ENCODE measurements at regions not wholly inside any gene's neighbourhood (a gene's known extent, or its start where the extent isn't known, plus 50 kb on each side); places are given as distances from the start of the nearest gene placed in this dataset.

DNA sequence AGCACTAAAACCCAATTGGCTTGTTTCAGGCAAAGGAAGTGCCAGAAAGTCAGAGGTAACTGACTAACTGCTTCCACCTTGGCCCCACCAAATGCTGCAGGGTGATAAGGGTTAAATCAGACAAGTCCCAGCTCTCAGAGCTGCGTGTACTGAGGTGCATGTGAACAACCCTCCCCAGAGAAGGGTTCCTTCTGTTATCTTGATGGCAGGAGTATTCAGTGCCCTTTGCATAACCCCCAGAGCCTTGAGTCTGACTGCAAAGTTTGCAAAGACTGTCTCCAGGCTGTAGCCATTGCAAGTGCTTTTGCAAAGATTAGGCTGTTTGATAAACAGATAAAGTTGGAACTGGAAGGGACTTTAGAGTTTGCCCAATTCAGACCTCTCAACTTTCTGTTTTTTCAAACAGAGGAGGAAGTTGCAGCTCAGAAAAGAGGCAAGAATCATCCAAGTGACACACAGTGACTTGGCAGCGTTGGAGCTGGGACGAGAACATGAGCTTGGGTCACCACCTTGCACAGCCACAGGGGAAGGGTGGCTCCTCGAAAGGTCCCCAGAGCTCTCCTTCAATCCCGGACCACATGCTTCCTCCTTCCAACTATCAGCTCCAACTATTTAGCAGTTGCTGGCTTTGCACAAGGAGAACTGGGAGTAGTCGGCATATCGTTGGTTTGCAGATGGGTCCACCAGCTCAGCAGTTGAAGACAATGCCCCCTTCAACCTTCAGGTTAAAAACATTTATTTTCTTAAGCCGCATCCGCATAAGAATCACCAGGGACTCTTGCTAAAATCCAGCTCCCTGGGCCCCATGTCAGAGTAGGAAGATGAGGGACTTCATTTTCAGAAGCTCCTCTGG, 224.8 kb upstream of the HES1 start:
- Histone ChIP-seq H2AFZ (peak overlapping the region; percentile 59), H3K27me3 (ENCODE audit: control insufficient read depth, insufficient read depth, low read length) (no peaks in the 10 kb centered on the region), H3K9me3 (ENCODE audit: control insufficient read depth, low read length) (no peaks in the 10 kb centered on the region), H3K79me2 (no peaks in the 10 kb centered on the region), H3K27ac (peak overlapping the region; percentile 17), H3K36me3 (ENCODE audit: control insufficient read depth, insufficient read depth, low read length) (no peaks in the 10 kb centered on the region), H3K4me2 (ENCODE audit: low read length) (peak overlapping the region; percentile 15), H3K4me1 (peaks cover 24% of the 10 kb centered on the region), H3K4me3 (ENCODE audit: low read depth, low read length) (no peak overlapping the region), H3K9ac (no peak overlapping the region)
- TF ChIP-seq, protein P1, sequence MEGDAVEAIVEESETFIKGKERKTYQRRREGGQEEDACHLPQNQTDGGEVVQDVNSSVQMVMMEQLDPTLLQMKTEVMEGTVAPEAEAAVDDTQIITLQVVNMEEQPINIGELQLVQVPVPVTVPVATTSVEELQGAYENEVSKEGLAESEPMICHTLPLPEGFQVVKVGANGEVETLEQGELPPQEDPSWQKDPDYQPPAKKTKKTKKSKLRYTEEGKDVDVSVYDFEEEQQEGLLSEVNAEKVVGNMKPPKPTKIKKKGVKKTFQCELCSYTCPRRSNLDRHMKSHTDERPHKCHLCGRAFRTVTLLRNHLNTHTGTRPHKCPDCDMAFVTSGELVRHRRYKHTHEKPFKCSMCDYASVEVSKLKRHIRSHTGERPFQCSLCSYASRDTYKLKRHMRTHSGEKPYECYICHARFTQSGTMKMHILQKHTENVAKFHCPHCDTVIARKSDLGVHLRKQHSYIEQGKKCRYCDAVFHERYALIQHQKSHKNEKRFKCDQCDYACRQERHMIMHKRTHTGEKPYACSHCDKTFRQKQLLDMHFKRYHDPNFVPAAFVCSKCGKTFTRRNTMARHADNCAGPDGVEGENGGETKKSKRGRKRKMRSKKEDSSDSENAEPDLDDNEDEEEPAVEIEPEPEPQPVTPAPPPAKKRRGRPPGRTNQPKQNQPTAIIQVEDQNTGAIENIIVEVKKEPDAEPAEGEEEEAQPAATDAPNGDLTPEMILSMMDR (IDR thresholded peaks at IDR 0.05): no peak

DNA sequence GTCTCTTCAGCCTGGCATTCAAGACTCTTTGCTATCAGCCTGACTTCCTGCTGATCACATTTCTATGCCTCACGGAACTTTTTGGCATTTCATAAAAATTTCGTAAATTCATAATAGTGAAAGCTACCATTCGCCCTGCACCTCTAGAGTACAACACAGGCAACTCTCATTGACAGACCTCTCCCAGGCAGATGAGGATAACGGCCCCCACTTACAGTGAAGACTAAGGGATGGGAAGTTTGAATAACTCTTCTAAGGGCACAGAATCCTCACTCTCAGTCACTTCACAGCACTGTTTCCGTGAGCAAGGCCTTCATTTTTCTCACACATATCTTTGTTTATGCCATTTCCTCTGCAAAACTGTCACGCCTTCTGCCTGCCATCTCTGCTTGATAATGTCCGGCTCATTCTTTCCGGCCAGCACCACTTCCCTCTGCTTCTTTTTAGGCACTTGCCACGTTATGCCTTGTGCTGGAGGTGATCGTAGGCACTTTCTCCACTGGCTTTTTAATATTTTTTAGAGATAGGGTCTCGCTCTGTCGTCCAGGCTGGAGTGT, 224.1 kb upstream of the HES1 start:
- H3K9ac ChIP-seq: no peak overlapping the region
- no peaks in the 10 kb centered on the region for H3K27me3 ChIP-seq (ENCODE audit: control insufficient read depth, insufficient read depth, low read length)
- no peak overlapping the region for H3K4me2 ChIP-seq (ENCODE audit: low read length)
- TF ChIP-seq, protein P1 (IDR thresholded peaks at IDR 0.05): no peak
- H3K4me1 ChIP-seq: peaks cover 24% of the 10 kb centered on the region
- no peaks in the 10 kb centered on the region for H3K36me3 ChIP-seq (ENCODE audit: control insufficient read depth, insufficient read depth, low read length)
- H3K9me3 ChIP-seq (ENCODE audit: control insufficient read depth, low read length): no peaks in the 10 kb centered on the region
- H3K4me3 ChIP-seq (ENCODE audit: low read depth, low read length): no peak overlapping the region
- H3K79me2 ChIP-seq: no peaks in the 10 kb centered on the region
- H2AFZ ChIP-seq: peak overlapping the region; percentile 44
- peak overlapping the region; percentile 17 for H3K27ac ChIP-seq

DNA sequence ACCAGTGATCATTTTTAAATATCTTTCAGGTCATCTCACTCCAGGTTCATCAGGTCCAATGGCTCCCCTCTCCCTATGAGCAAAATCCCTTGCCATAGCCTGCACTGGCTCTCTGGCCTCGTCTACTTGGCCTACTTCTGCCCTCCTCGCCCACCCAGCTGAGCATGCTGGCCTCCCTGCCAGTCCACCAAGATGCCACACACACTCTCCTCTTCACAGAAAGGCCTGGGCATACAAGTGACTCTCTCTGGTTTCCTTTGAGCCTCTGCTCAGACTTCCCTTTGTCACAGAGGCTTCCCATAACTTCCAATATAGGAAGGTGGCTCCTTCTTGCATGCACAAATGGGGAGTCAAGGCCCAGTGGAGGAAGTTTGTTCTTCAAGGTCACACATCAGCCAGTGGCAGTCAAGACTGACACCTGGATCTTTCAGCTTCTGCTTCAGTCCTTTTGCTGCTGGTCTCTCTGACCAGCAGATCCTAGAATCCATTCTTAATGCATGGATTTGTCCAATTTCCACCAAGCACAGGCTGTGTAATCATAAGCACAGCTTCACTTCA, 223.2 kb upstream of the HES1 start:
- H3K27me3 ChIP-seq (ENCODE audit: control insufficient read depth, insufficient read depth, low read length): no peaks in the 10 kb centered on the region
- peaks cover 24% of the 10 kb centered on the region for H3K4me1 ChIP-seq
- H3K27ac ChIP-seq: no peak overlapping the region
- TF ChIP-seq, protein P1 (IDR thresholded peaks at IDR 0.05): no peak
- no peaks in the 10 kb centered on the region for H3K79me2 ChIP-seq
- no peaks in the 10 kb centered on the region for H3K36me3 ChIP-seq (ENCODE audit: control insufficient read depth, insufficient read depth, low read length)
- H2AFZ ChIP-seq: no peak overlapping the region
- H3K9me3 ChIP-seq (ENCODE audit: control insufficient read depth, low read length): no peaks in the 10 kb centered on the region
- no peak overlapping the region for H3K4me3 ChIP-seq (ENCODE audit: low read depth, low read length)
- no peak overlapping the region for H3K4me2 ChIP-seq (ENCODE audit: low read length)
- H3K9ac ChIP-seq: no peak overlapping the region

DNA sequence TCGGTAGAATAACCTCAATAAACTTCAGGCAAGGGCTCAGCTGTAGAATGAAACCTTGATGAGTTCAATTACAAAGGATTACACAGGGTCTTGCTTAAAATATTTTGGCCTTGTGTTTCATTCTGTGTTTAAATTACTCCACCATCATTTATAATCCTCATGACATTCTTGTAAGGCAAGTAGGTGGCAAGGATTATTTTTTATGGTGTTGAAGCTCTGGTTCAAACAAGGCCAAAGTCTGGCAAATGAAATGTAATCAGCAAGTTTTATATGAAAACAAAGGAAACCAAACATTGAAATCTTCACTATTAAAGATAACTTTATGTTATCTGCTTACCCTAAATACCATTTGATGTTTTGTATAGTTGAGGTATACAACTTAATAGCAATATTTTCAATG, 221.3 kb upstream of the HES1 start:
- TF ChIP-seq, protein P1 (IDR thresholded peaks at IDR 0.05): no peak
- Histone ChIP-seq H3K4me1 (peaks cover 24% of the 10 kb centered on the region), H3K27ac (no peak overlapping the region), H3K27me3 (ENCODE audit: control insufficient read depth, insufficient read depth, low read length) (no peaks in the 10 kb centered on the region), H3K9ac (no peak overlapping the region), H3K36me3 (ENCODE audit: control insufficient read depth, insufficient read depth, low read length) (no peaks in the 10 kb centered on the region), H3K79me2 (no peaks in the 10 kb centered on the region), H3K4me2 (ENCODE audit: low read length) (no peak overlapping the region), H3K4me3 (ENCODE audit: low read depth, low read length) (no peak overlapping the region), H3K9me3 (ENCODE audit: control insufficient read depth, low read length) (no peaks in the 10 kb centered on the region), H2AFZ (no peak overlapping the region)
